Fibroblast of the aortic adventitia (primary cell): ENCODE measurements at regions not wholly inside any gene's neighbourhood (a gene's known extent, or its start where the extent isn't known, plus 50 kb on each side); places are given as distances from the start of the nearest gene placed in this dataset.
A peak's percentile ranks its signal among the peaks of the same experiment; 100 is the strongest.

Experiments
- DNase-seq: peaks from one replicate; pipeline ENCODE4 v3.0.0-alpha.2; 2010; ENCODE audit warnings: low read depth
- H3K4me3 ChIP-seq: 2 replicates; pipeline ENCODE4 v1.5.1; 2011; ENCODE audit warnings: low read depth, mild to moderate bottlenecking, control low read depth, low read length, moderate library complexity
- TF ChIP-seq, protein P1 (sequence below): IDR thresholded peaks from 2 replicates; pipeline ENCODE4 v1.5.1; 2011; ENCODE audit warnings: mild to moderate bottlenecking, low read length, control low read depth, inconsistent platforms; ENCODE audit not compliant: insufficient read depth

DNA sequence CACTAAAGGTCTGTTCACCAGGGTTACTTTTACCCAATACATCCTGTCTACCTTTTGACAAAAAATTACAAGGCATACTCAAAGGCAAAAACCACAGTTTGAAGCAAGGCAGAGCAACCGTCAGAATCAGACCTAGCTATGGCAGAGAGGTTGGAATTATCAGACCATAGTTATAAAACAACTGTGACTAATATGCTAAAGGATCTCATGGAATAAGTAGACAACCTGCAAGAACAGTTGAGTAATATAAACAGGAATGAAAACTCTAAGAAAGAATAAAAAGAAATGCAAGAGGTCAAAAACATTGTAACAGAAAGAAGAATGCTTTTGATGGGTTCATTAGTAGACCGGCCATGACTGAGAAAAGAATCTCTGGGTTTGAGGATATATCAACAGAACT is 318.8 kb upstream of the KCNH7 start:
- H3K4me3 ChIP-seq = no peak overlapping the region
- DNase-seq = peak; percentile 15
- TF ChIP-seq, protein P1, sequence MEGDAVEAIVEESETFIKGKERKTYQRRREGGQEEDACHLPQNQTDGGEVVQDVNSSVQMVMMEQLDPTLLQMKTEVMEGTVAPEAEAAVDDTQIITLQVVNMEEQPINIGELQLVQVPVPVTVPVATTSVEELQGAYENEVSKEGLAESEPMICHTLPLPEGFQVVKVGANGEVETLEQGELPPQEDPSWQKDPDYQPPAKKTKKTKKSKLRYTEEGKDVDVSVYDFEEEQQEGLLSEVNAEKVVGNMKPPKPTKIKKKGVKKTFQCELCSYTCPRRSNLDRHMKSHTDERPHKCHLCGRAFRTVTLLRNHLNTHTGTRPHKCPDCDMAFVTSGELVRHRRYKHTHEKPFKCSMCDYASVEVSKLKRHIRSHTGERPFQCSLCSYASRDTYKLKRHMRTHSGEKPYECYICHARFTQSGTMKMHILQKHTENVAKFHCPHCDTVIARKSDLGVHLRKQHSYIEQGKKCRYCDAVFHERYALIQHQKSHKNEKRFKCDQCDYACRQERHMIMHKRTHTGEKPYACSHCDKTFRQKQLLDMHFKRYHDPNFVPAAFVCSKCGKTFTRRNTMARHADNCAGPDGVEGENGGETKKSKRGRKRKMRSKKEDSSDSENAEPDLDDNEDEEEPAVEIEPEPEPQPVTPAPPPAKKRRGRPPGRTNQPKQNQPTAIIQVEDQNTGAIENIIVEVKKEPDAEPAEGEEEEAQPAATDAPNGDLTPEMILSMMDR = no peak

DNA sequence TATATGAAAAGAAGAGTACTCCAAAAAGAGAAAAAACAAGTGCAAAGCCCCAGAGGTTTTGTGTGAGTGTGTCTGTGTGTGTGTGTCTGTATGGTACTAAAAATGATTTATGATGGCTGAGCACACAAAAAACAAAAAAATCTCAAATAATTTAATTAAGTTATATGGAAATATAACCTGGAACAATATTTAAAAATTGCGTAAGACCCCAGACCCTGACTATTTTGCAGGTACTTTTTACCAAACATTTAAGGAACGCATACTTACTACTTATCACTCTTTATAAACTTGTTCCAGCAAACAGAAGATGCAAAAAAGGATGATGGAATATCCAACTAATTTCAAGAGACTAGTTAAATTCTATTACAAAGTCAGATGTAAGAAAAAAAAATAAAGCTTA is 317.4 kb upstream of the KCNH7 start:
- H3K4me3 ChIP-seq = no peak overlapping the region
- TF ChIP-seq, protein P1 = no peak
- DNase-seq = no peak

DNA sequence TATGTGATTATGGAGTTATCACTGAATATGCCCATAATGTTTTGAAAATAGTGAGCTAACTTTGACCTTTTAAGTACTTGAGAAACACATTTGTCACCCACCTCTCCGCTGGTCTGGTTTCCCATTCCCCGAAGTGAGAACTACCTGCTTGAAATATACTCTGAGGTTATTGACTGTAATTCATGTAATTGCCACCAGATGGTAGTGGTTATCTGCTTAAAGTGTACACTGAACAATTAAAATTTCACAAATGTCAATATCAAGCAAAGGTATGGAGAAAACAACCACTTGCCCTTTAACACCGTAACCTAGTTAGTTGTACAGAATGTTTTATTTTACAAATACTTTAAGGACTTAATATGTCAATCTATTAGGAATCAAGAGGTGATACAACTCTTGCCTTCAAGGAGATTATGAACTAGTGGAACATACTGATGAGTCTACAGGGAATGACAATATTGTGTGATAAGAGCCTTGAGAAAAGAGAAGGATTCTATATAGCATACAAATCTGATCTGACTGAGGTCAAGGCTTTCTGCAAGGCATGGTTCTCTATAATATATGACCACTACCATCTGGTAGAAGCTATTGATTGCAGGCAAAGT is 316.8 kb upstream of the KCNH7 start:
- DNase-seq = peak; percentile 49
- no peak overlapping the region for H3K4me3 ChIP-seq
- TF ChIP-seq, protein P1 = peak; percentile 65

DNA sequence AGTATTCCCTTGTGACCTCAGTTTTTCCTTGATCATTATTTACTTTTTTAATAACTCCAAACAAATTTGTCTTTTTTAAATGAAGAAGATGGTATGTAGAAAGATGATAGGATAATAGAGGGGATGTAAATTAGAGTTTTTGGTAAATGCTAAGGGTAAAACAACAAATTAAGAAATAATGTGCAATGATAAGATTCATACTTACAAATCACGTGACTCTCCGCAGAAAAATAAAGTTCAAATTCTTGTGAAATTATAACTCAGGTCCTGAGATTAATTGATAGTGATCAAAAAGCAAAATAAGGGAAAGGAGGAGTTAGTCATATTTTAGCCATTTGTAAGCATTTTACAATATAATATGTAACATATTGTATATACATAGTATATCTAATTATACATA is 304.1 kb upstream of the KCNH7 start:
- no peak for DNase-seq
- no peak overlapping the region for H3K4me3 ChIP-seq
- TF ChIP-seq, protein P1 = no peak

DNA sequence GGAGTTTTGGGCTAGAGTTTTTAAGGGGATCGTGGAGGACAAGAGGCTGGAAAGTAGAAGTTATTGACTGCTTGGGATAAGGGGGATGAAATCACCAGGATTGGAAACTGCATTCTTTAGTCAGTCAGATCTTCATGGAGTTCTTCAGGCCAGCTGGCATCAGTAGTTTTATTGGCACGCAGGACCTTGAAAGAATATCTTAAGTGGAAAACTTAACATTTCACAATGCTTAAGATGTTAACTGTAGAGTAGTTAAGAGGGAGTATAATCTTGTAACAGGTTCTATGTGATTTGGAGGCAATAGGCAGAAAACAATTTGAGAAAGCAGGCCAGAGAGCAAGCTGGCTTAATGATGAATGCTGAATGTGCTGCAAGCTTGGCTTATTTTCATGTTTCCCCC is 300.4 kb upstream of the KCNH7 start:
- TF ChIP-seq, protein P1 = no peak
- DNase-seq = no peak
- no peak overlapping the region for H3K4me3 ChIP-seq

DNA sequence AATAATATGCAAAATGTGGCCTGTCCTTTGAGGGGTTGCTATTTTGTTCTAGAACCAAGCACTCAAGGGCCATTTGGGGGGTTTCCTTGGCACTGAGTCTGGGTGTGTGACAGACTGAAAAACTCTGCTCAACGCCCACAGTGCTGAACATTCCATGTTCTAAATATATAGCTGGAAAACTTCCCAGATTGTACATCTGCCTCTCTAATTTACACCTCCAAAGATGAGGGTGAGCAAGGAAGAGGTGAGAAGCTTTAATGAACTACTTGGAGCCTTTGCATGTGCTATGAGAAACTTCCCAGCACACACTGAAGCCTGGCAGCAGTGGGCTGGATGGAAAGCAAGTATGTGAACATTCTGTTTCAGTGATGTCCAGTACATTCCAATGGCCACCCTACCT is 296.7 kb upstream of the KCNH7 start:
- DNase-seq = no peak
- no peak overlapping the region for H3K4me3 ChIP-seq
- TF ChIP-seq, protein P1 = no peak

DNA sequence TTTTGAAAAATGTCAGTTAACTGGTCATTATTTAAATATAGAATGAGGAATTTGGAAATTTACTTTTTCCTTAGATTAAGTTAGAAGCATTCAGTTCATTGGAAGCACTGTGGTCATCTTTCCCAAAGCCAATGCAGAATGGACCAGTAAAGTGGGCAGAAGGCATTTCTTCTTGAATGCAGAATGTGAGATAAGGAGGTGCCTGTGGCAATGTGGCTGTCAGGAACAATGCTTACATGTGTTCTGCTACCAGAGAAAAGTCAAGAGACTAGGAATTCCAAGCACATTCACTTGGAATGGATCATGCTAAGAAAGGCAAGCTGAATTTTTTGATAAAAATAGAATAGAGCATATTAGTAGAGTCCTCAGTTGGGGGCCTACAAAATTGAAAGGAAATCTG is 295.0 kb upstream of the KCNH7 start:
- TF ChIP-seq, protein P1 = no peak
- DNase-seq = no peak
- no peak overlapping the region for H3K4me3 ChIP-seq
